Breast epithelium (tissue), 4 donors: ENCODE measurements at regions not wholly inside any gene's neighbourhood (a gene's known extent, or its start where the extent isn't known, plus 50 kb on each side); places are given as distances from the start of the nearest gene placed in this dataset.

Source experiments
- DNase-seq, 2 donors: peaks; one replicate each; pipeline ENCODE4 v3.0.0-alpha.2; 2019; ENCODE audit warnings: low spot score in 2 of 2
- H3K27ac ChIP-seq, 2 donors: fragments of 200-600 bp; sonication (generic) in 1 of 2; one replicate each; pipeline ENCODE4 v1.5.1; 2016 to 2019; ENCODE audit warnings: mild to moderate bottlenecking in 1 of 2
- H3K27me3 ChIP-seq, 2 donors: fragments of 200-600 bp; sonication (generic) in 1 of 2; one replicate each; pipeline versions ENCODE4 v1.5.1 to v1.6.0; 2017 to 2019; ENCODE audit warnings: control low read depth in 1 of 2, mild to moderate bottlenecking in 1 of 2
- H3K36me3 ChIP-seq: fragments of 200-600 bp; one replicate; pipeline ENCODE4 v1.5.1; 2019
- H3K4me1 ChIP-seq, 2 donors: fragments of 200-600 bp; sonication (generic); one replicate each; pipeline ENCODE4 v1.5.1; 2016 to 2019; ENCODE audit warnings: control low read depth in 1 of 2
- H3K4me3 ChIP-seq, 3 donors: fragments of 200-600 bp; sonication (generic); 1 replicate in 2 of 3; 2 replicates in 1 of 3; pipeline ENCODE4 v1.5.1; 2016 to 2019; ENCODE audit warnings: mild to moderate bottlenecking in 3 of 3, moderate library complexity in 2 of 3
- H3K9me3 ChIP-seq, 2 donors: fragments of 200-600 bp; sonication (generic) in 1 of 2; one replicate each; pipeline ENCODE4 v1.5.1; 2016 to 2019; ENCODE audit warnings: control low read depth in 1 of 2
- CTCF ChIP-seq, 3 donors: fragments of 450-650 bp; IDR thresholded peaks; one replicate each; pipeline ENCODE4 v1.5.1; 2016 to 2017; ENCODE audit warnings: antibody characterized with exemption in 3 of 3, mild to moderate bottlenecking in 3 of 3, moderate library complexity in 3 of 3
- POLR2A ChIP-seq: fragments of 450-650 bp; IDR thresholded peaks from one replicate; pipeline ENCODE4 v1.6.1; 2016; ENCODE audit warnings: antibody characterized with exemption, mild to moderate bottlenecking, moderate library complexity
- POLR2AphosphoS5 ChIP-seq, 3 donors: sonication (generic); formaldehyde crosslinking; IDR thresholded peaks; one replicate each; pipeline ENCODE4 v1.6.1; 2017; ENCODE audit warnings: antibody characterized with exemption in 3 of 3
- intact Hi-C: fragments of 100-400 bp; cut with DNase I; formaldehyde crosslinking; loops from one replicate; pipeline ENCODE4 v1.15.1; 2023; ENCODE audit warnings: low total_unique reads

GRCh38 chr4:176005766-176006165, 59.9 kb upstream of the WDR17 start:
- Histone ChIP-seq H3K27me3 (peaks cover 0 to 11% of the 10 kb centered on the region in 2 donors), H3K4me1 (no peaks in the 10 kb centered on the region), H3K4me3 (no peak overlapping the region), H3K36me3 (no peaks in the 10 kb centered on the region), H3K27ac (no peak overlapping the region), H3K9me3 (no peaks in the 10 kb centered on the region)
- TF ChIP-seq CTCF (IDR thresholded peaks at IDR 0.05) (no peak), POLR2A (no peak), POLR2AphosphoS5 (IDR thresholded peaks at IDR 0.05) (no peak)
- intact Hi-C loops: no loop called here
- no peak for DNase-seq

- Histone ChIP-seq H3K4me3 (no peak overlapping the region), H3K27ac (no peak overlapping the region), H3K36me3 (no peaks in the 10 kb centered on the region), H3K27me3 (no peaks in the 10 kb centered on the region), H3K4me1 (no peaks in the 10 kb centered on the region), H3K9me3 (no peaks in the 10 kb centered on the region)
- intact Hi-C loops: no loop called here
- DNase-seq: no peak
- no peak for TF ChIP-seq POLR2A
Measured at GRCh38 chr4:176009254-176009653, 56.4 kb upstream of the WDR17 start.

GRCh38 chr4:176011529-176011928, 54.1 kb upstream of the WDR17 start:
- no peaks in the 10 kb centered on the region for H3K27me3 ChIP-seq
- no peaks in the 10 kb centered on the region for H3K36me3 ChIP-seq
- H3K4me3 ChIP-seq: no peak overlapping the region
- DNase-seq: no peak
- H3K27ac ChIP-seq: no peak overlapping the region
- no peaks in the 10 kb centered on the region for H3K9me3 ChIP-seq
- TF ChIP-seq POLR2A (no peak), POLR2AphosphoS5 (IDR thresholded peaks at IDR 0.05) (no peak), CTCF (IDR thresholded peaks at IDR 0.05) (no peak)
- no peaks in the 10 kb centered on the region for H3K4me1 ChIP-seq
- intact Hi-C loops: no loop called here

- Histone ChIP-seq H3K27ac (no peak overlapping the region), H3K27me3 (no peaks in the 10 kb centered on the region), H3K4me1 (no peaks in the 10 kb centered on the region), H3K9me3 (no peaks in the 10 kb centered on the region), H3K4me3 (no peak overlapping the region), H3K36me3 (no peaks in the 10 kb centered on the region)
- no peak for DNase-seq
- intact Hi-C loops: no loop called here
- TF ChIP-seq CTCF (IDR thresholded peaks at IDR 0.05) (no peak), POLR2A (no peak), POLR2AphosphoS5 (IDR thresholded peaks at IDR 0.05) (no peak)
Measured at GRCh38 chr4:176013476-176014247, 52.0 kb upstream of the WDR17 start.

GRCh38 chr4:176014583-176015108, 51.0 kb upstream of the WDR17 start:
- Histone ChIP-seq H3K4me1 (no peaks in the 10 kb centered on the region), H3K9me3 (no peaks in the 10 kb centered on the region), H3K27ac (no peak overlapping the region), H3K36me3 (no peaks in the 10 kb centered on the region), H3K4me3 (no peak overlapping the region), H3K27me3 (no peaks in the 10 kb centered on the region)
- intact Hi-C loops: no loop called here
- TF ChIP-seq CTCF (IDR thresholded peaks at IDR 0.05) (no peak), POLR2AphosphoS5 (IDR thresholded peaks at IDR 0.05) (no peak), POLR2A (no peak)
- no peak for DNase-seq
